H1 (cell line): ENCODE measurements at regions not wholly inside any gene's neighbourhood (a gene's known extent, or its start where the extent isn't known, plus 50 kb on each side); places are given as distances from the start of the nearest gene placed in this dataset.

Source experiments
- CEBPB ChIP-seq: IDR thresholded peaks from 2 replicates; pipeline ENCODE4 v1.6.1; 2012; ENCODE audit warnings: low read depth, low read length
- JUN ChIP-seq: IDR thresholded peaks from 2 replicates; pipeline ENCODE4 v1.6.1; 2011; ENCODE audit warnings: low read depth, mild to moderate bottlenecking, improper control_type of control experiment, low read length
- TF ChIP-seq, protein P1 (sequence below): IDR thresholded peaks from 2 replicates; pipeline ENCODE4 v1.6.1; 2012; ENCODE audit warnings: inconsistent platforms

DNA sequence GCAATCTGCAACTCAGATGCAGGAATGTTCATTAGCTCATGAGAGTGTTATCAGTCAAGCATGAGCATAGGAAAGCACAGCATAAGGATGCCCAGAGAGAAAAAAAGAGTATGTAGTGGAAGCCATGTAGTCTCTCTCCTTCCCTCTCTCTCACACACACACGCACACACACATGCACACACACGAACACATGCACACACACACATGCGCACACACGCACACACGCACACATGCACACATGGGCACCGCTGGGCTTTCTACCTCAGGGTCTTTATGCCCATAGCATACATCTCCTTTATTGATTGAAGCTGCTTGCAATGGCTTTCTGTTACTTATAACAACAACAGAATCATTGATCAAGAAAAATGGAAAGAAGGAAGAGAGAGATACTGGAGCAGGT is 240.9 kb downstream of the ETNK1 start (continued):
- TF ChIP-seq JUN (no peak), CEBPB (no peak)
- TF ChIP-seq, protein P1, sequence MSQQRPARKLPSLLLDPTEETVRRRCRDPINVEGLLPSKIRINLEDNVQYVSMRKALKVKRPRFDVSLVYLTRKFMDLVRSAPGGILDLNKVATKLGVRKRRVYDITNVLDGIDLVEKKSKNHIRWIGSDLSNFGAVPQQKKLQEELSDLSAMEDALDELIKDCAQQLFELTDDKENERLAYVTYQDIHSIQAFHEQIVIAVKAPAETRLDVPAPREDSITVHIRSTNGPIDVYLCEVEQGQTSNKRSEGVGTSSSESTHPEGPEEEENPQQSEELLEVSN = no peak
